C4-2B (cell line): ENCODE measurements at regions not wholly inside any gene's neighbourhood (a gene's known extent, or its start where the extent isn't known, plus 50 kb on each side); places are given as distances from the start of the nearest gene placed in this dataset.

ENCODE experiments used
- ZFX ChIP-seq: fragments of 450-650 bp; IDR thresholded peaks from 2 replicates; pipeline ENCODE4 v1.6.1; 2017
- TF ChIP-seq, protein P1 (sequence below): fragments of 450-650 bp; conservative IDR thresholded peaks from 2 replicates; pipeline ENCODE4 v1.5.1; 2017; ENCODE audit warnings: mild to moderate bottlenecking

DNA sequence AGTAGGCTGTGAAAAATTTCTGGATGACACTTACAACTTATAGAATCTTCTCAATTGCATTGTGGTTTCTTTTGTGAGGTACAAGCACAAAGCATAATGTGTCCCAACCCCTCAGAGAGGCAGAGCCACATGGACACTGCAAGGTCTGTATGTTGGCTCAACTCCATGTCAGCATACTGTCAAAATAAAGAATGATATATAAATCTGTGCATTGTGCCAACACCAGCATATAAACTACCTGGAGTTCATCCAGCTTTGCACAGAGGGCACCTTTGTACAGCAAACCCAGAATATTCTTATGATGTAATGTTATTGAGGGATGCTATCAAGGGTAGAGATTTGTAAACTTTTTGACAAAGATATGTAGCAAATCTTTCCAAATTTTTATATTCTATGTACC is 1065.8 kb upstream of the MIR17HG start:
- TF ChIP-seq, protein P1, sequence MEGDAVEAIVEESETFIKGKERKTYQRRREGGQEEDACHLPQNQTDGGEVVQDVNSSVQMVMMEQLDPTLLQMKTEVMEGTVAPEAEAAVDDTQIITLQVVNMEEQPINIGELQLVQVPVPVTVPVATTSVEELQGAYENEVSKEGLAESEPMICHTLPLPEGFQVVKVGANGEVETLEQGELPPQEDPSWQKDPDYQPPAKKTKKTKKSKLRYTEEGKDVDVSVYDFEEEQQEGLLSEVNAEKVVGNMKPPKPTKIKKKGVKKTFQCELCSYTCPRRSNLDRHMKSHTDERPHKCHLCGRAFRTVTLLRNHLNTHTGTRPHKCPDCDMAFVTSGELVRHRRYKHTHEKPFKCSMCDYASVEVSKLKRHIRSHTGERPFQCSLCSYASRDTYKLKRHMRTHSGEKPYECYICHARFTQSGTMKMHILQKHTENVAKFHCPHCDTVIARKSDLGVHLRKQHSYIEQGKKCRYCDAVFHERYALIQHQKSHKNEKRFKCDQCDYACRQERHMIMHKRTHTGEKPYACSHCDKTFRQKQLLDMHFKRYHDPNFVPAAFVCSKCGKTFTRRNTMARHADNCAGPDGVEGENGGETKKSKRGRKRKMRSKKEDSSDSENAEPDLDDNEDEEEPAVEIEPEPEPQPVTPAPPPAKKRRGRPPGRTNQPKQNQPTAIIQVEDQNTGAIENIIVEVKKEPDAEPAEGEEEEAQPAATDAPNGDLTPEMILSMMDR = no peak
- TF ChIP-seq ZFX = no peak
